HepG2 (cell line): ENCODE measurements at regions not wholly inside any gene's neighbourhood (a gene's known extent, or its start where the extent isn't known, plus 50 kb on each side); places are given as distances from the start of the nearest gene placed in this dataset.

Source experiments
- ATAC-seq: fragments of 200-7000 bp; cut with Tn5 transposase; 3 replicates; pipeline ENCODE4 v1.9.1; 2020; ENCODE audit warnings: mild to moderate bottlenecking, moderate library complexity
- BruUV-seq: library from RNA; stranded (reverse); fragments of 400-500 nt; replicated peaks from 2 replicates; lab custom pipeline; 2021; lab: Mats Ljungman, UMichigan
- CTCF ChIA-PET: fragments of 300-600 bp; formaldehyde crosslinking; extraction: SDS; loops from one replicate; lab custom pipeline; 2021; ENCODE audit warnings: low total read pairs, inconsistent platforms, low intra/inter-chr PET ratio; lab: Yijun Ruan, JAX
- POLR2A ChIA-PET: fragments of 350-600 bp; sonication (Branson Sonifier 250); formaldehyde crosslinking; loops from one replicate; lab custom pipeline; 2020; ENCODE audit warnings: antibody characterized with exemption, inconsistent platforms; lab: Yijun Ruan, JAX
- DNase-seq: peaks from one replicate; pipeline ENCODE4 v3.0.0-alpha.2; 2015; ENCODE audit warnings: low spot score
- FAIRE-seq: peaks from 3 replicates; lab custom pipeline; 2011; peaks lifted over from hg19 to GRCh38; lab: Jason Lieb, UNC
- H2AFZ ChIP-seq: one replicate; pipeline ENCODE4 v1.6.1; 2011; ENCODE audit warnings: low read length, inconsistent platforms
- H3K27ac ChIP-seq: fragments of 300-600 bp; 3 replicates; pipeline ENCODE4 v1.8.0; 2011; ENCODE audit warnings: mixed run types, mild to moderate bottlenecking, mixed read lengths, low read length, inconsistent platforms; ENCODE audit not compliant: insufficient read depth; ENCODE audit errors: extremely low read length
- H3K27me3 ChIP-seq, 2 experiments: fragments of 200-600 bp in 1 of 2; 2 replicates in 1 of 2; 3 replicates in 1 of 2; pipeline versions ENCODE4 v1.6.0 to v1.8.0; 2011; ENCODE audit warnings: low read length in 2 of 2, mild to moderate bottlenecking in 2 of 2, moderate library complexity in 2 of 2, inconsistent platforms in 1 of 2; ENCODE audit not compliant: insufficient read depth in 2 of 2, control insufficient read depth in 1 of 2
- H3K36me3 ChIP-seq, 2 experiments: fragments of 200-600 bp in 1 of 2; replicated peaks in 1 of 2; 2 replicates in 1 of 2; 3 replicates in 1 of 2; pipeline versions ENCODE4 v1.5.1 to v1.8.0; 2011; ENCODE audit warnings: low read length in 2 of 2, inconsistent platforms in 1 of 2; ENCODE audit not compliant: insufficient read depth in 2 of 2, control insufficient read depth in 1 of 2
- H3K4me1 ChIP-seq: 2 replicates; pipeline ENCODE4 v1.5.1; 2012; ENCODE audit warnings: low read length, inconsistent platforms; ENCODE audit not compliant: insufficient read depth
- H3K4me2 ChIP-seq: 2 replicates; pipeline ENCODE4 v1.6.0; 2011; ENCODE audit warnings: low read depth, low read length, inconsistent platforms
- H3K4me3 ChIP-seq, 3 experiments: fragments of 200-600 bp in 1 of 3; sonication (generic), shearing (Covaris generic) in 1 of 3; replicated peaks in 1 of 3; 2 replicates each; pipeline ENCODE4 v1.5.1; 2011 to 2016; ENCODE audit warnings: low read length in 3 of 3, inconsistent platforms in 2 of 3, low read depth in 2 of 3, mild to moderate bottlenecking in 2 of 3, control low read depth in 1 of 3, mixed read lengths in 1 of 3; ENCODE audit not compliant: insufficient read depth in 1 of 3
- H3K79me2 ChIP-seq: one replicate; pipeline ENCODE4 v1.6.1; 2011; ENCODE audit warnings: low read length, inconsistent platforms; ENCODE audit not compliant: insufficient read depth
- H3K9ac ChIP-seq: 2 replicates; pipeline ENCODE4 v1.6.0; 2011; ENCODE audit warnings: mild to moderate bottlenecking, low read depth, low read length, inconsistent platforms; ENCODE audit not compliant: insufficient read depth
- H3K9me3 ChIP-seq: 2 replicates; pipeline ENCODE4 v1.5.1; 2012; ENCODE audit warnings: mild to moderate bottlenecking, low read length
- H4K20me1 ChIP-seq: 2 replicates; pipeline ENCODE4 v1.6.0; 2011; ENCODE audit warnings: inconsistent platforms, mild to moderate bottlenecking, low read length, moderate library complexity; ENCODE audit not compliant: insufficient read depth
- ARHGAP35 ChIP-seq: sonication (generic); formaldehyde crosslinking; IDR thresholded peaks from 2 replicates; pipeline ENCODE4 v1.9.0; 2022; ENCODE audit warnings: mild to moderate bottlenecking, inconsistent platforms, moderate library complexity, missing genetic modification reagents, borderline replicate concordance
- CCAR2 ChIP-seq: fragments of 200-400 bp; formaldehyde crosslinking; optimal IDR thresholded peaks from 2 replicates; pipeline ENCODE3; 2018; ENCODE audit warnings: low read depth, mild to moderate bottlenecking, low read length, moderate library complexity
- CEBPB ChIP-seq: IDR thresholded peaks from 2 replicates; pipeline ENCODE4 v1.6.1; 2011; ENCODE audit warnings: low read depth, low read length, improper control_type of control experiment, borderline replicate concordance
- FOXK1 ChIP-seq: sonication (generic); formaldehyde crosslinking; IDR thresholded peaks from 2 replicates; pipeline ENCODE4 v1.4.0; 2020; ENCODE audit warnings: low read depth, missing genetic modification reagents, borderline replicate concordance
- HOXA5 ChIP-seq: sonication (generic); formaldehyde crosslinking; IDR thresholded peaks from 2 replicates; pipeline ENCODE4 v1.4.0; 2020; ENCODE audit warnings: missing genetic modification reagents
- MIER3 ChIP-seq: IDR thresholded peaks from 2 replicates; pipeline ENCODE4 v1.6.1; 2016; ENCODE audit warnings: missing compliant biosample characterization, borderline replicate concordance
- PHF8 ChIP-seq: sonication (generic); formaldehyde crosslinking; IDR thresholded peaks from 2 replicates; pipeline ENCODE4 v1.5.0; 2020; ENCODE audit warnings: missing genetic modification reagents
- PRPF4 ChIP-seq: fragments of 200-400 bp; formaldehyde crosslinking; IDR thresholded peaks from 2 replicates; pipeline ENCODE4 v1.6.1; 2016; ENCODE audit warnings: low read length, low read depth; ENCODE audit not compliant: poor library complexity, severe bottlenecking
- RXRB ChIP-seq: IDR thresholded peaks from 2 replicates; pipeline ENCODE4 v1.6.1; 2016; ENCODE audit warnings: borderline replicate concordance, missing genetic modification reagents, missing compliant biosample characterization
- SP140L ChIP-seq: sonication (generic); formaldehyde crosslinking; IDR thresholded peaks from 2 replicates; pipeline ENCODE4 v1.4.0; 2020; ENCODE audit warnings: missing genetic modification reagents, borderline replicate concordance
- TGIF2 ChIP-seq: IDR thresholded peaks from 2 replicates; pipeline ENCODE4 v1.6.1; 2016; ENCODE audit warnings: control low read depth, missing compliant biosample characterization
- ZNF17 ChIP-seq: sonication (generic); formaldehyde crosslinking; IDR thresholded peaks from 2 replicates; pipeline ENCODE4 v1.5.0; 2020; ENCODE audit warnings: mild to moderate bottlenecking, missing genetic modification reagents
- WGBS: methylation state at CpG from one replicate; pipeline ENCODE4 v1.1.6; 2017; ENCODE audit warnings: low lambda C conversion rate; 5-methylcytosine and 5-hydroxymethylcytosine counted together
- in situ Hi-C: cut with HindIII; loops from 2 replicates; pipeline ENCODE4 v1.10.0; 2017; ENCODE audit warnings: low pct_unique_long_range_greater_than_20kb; ENCODE audit not compliant: extremely low pct_ligation_motif_present
- intact Hi-C: fragments of 100-400 bp; cut with micrococcal nuclease; formaldehyde crosslinking; loops from one replicate; pipeline ENCODE4 v1.10.0; 2022; ENCODE audit not compliant: unreplicated experiment
- TF ChIP-seq, protein P1 (sequence below): sonication (generic); formaldehyde crosslinking; IDR thresholded peaks from 2 replicates; pipeline ENCODE4 v1.4.0; 2020; ENCODE audit warnings: mild to moderate bottlenecking, missing genetic modification reagents

DNA sequence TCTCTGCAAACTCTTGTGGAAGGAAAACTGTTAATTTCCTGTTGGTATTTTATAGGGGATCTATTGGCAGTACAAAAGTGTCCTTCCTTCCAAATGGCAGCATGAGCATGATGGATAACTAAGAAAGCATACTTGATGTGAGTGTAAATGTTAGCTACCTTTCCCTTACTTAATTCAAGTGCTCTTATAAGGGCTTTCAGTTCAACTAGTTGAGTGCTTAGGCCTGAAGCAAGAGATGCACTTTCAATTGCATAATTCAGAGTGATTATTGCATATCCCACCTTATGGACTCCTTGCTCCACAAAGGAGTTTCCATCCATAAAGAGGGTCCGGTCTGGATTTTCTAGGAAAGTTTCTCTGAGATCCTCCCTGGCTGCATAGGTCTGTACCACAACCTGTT lies 56.3 kb upstream of the CYP2C8 start:
- FAIRE-seq: no peak
- Histone ChIP-seq H3K27me3 (no peaks in the 10 kb centered on the region), H3K79me2 (no peaks in the 10 kb centered on the region), H4K20me1 (no peaks in the 10 kb centered on the region), H3K4me2 (no peak overlapping the region)
- no peak for TF ChIP-seq TGIF2 (CRISPR knock-in tag)
- TF ChIP-seq, protein P1, sequence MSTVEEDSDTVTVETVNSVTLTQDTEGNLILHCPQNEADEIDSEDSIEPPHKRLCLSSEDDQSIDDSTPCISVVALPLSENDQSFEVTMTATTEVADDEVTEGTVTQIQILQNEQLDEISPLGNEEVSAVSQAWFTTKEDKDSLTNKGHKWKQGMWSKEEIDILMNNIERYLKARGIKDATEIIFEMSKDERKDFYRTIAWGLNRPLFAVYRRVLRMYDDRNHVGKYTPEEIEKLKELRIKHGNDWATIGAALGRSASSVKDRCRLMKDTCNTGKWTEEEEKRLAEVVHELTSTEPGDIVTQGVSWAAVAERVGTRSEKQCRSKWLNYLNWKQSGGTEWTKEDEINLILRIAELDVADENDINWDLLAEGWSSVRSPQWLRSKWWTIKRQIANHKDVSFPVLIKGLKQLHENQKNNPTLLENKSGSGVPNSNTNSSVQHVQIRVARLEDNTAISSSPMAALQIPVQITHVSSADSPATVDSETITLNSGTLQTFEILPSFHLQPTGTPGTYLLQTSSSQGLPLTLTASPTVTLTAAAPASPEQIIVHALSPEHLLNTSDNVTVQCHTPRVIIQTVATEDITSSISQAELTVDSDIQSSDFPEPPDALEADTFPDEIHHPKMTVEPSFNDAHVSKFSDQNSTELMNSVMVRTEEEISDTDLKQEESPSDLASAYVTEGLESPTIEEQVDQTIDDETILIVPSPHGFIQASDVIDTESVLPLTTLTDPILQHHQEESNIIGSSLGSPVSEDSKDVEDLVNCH: no peak
- TF ChIP-seq MIER3: no peak
- no peak for TF ChIP-seq ZNF17 (CRISPR knock-in tag)
- no peak for TF ChIP-seq PHF8 (CRISPR knock-in tag)
- TF ChIP-seq PRPF4: no peak
- no peak for TF ChIP-seq FOXK1 (CRISPR knock-in tag)
- TF ChIP-seq ARHGAP35 (CRISPR knock-in tag): no peak
- no peak for TF ChIP-seq CEBPB
- TF ChIP-seq CCAR2: no peak
- TF ChIP-seq HOXA5 (CRISPR knock-in tag): no peak
- no peak for TF ChIP-seq SP140L (CRISPR knock-in tag)
- no peak for TF ChIP-seq RXRB (CRISPR knock-in tag)
- TF ChIP-seq, all 625 proteins: peak for 0
- Histone ChIP-seq H3K27ac (no peak overlapping the region), H2AFZ (no peak overlapping the region), H3K36me3 (no peaks in the 10 kb centered on the region), H3K9ac (no peak overlapping the region), H3K4me3 (no peak overlapping the region), H3K9me3 (peaks cover 11% of the 10 kb centered on the region), H3K4me1 (peaks cover 30% of the 10 kb centered on the region)
- no peak for ATAC-seq
- WGBS: 29% methylated on average over 1 of the region's 1 CpG
- ChIA-PET CTCF (no interaction called here), POLR2A (no interaction called here)
- in situ Hi-C loops (loop anchor here (25.0 kb wide), 1 partner anchor 487 kb away; no protein-coding TSS in a partner anchor), intact Hi-C loops (no loop called here)
- BruUV-seq: no TSS peak
- DNase-seq: no peak
